ENCODE measurements at regions not wholly inside any gene's neighbourhood (a gene's known extent, or its start where the extent isn't known, plus 50 kb on each side); places are given as distances from the start of the nearest gene placed in this dataset.

DNA sequence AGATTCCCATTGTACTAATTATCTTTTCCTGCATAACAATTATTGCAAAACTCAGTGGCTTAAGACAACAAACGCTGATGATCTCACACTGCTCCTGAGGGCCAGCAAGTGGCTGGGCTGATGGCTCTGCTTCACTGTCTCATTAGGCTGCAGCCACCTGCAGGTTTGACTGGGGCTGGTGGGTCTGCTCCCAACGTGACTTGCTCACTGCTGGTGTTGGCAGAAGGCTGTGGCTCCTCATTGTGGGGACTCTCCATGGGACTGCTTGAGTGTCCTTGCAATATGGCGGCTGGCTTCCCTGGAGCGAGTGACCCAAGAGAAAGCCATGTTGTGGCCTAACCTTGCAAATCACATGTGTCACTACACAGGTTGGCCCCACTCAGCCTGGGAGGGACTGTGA is 71.1 kb downstream of the PLXNA1 start:
- DNase-seq, result no peak
- TF ChIP-seq, protein P1, sequence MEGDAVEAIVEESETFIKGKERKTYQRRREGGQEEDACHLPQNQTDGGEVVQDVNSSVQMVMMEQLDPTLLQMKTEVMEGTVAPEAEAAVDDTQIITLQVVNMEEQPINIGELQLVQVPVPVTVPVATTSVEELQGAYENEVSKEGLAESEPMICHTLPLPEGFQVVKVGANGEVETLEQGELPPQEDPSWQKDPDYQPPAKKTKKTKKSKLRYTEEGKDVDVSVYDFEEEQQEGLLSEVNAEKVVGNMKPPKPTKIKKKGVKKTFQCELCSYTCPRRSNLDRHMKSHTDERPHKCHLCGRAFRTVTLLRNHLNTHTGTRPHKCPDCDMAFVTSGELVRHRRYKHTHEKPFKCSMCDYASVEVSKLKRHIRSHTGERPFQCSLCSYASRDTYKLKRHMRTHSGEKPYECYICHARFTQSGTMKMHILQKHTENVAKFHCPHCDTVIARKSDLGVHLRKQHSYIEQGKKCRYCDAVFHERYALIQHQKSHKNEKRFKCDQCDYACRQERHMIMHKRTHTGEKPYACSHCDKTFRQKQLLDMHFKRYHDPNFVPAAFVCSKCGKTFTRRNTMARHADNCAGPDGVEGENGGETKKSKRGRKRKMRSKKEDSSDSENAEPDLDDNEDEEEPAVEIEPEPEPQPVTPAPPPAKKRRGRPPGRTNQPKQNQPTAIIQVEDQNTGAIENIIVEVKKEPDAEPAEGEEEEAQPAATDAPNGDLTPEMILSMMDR (IDR thresholded peaks at IDR 0.05; ENCODE audit: borderline replicate concordance, extremely low read depth, low read length, poor library complexity, severe bottlenecking), result no peak
- no peak for TF ChIP-seq EZH2 (IDR thresholded peaks at IDR 0.05; ENCODE audit: borderline replicate concordance, low read depth, low read length, severe bottlenecking)
- no peak overlapping the region for H2AFZ ChIP-seq (ENCODE audit: low read depth, low read length)
- H3K79me2 ChIP-seq (ENCODE audit: insufficient read depth, low read length), result no peaks in the 10 kb centered on the region
- H3K27me3 ChIP-seq (ENCODE audit: insufficient read depth, low read length, poor library complexity), result no peaks in the 10 kb centered on the region
- H3K4me3 ChIP-seq (ENCODE audit: low read depth in 1 of 2, low read length in 2 of 2), result no peak overlapping the region
- H3K9ac ChIP-seq (ENCODE audit: low read depth, low read length), result no peak overlapping the region
- no peak overlapping the region for H3K27ac ChIP-seq (ENCODE audit: low read length)
- no peaks in the 10 kb centered on the region for H3K4me1 ChIP-seq (ENCODE audit: insufficient read depth, low read length)
- H3K4me2 ChIP-seq (ENCODE audit: insufficient read depth, low read length), result no peak overlapping the region
- no peaks in the 10 kb centered on the region for H3K36me3 ChIP-seq (ENCODE audit: insufficient read depth, low read length)
- ATAC-seq (ENCODE audit: insufficient read depth, low read depth), result no peak
- peaks cover 15% of the 10 kb centered on the region for H3K9me3 ChIP-seq (ENCODE audit: insufficient read depth, low read length, severe bottlenecking)
- no peaks in the 10 kb centered on the region for H4K20me1 ChIP-seq (ENCODE audit: insufficient read depth, low read length)

DNA sequence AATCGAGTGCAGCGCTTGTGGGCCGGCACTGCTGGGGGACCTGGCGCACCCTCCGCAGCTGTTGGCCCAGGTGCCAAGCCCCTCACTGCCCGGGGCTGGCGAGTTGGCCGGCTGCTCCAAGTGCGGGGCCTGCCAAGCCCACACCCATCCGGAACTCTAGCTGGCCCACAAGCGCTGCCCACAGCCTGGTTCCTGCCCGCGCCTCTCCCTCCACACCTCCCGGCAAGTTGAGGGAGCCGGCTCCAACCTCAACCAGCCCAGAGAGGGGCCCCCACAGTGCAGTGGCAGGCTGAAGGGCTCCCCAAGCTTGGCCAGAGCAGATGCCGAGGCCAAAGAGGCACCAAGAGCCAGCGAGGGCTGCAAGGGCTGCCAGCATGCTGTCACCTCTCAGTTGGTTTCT is 73.4 kb downstream of the PLXNA1 start:
- TF ChIP-seq, protein P1 (IDR thresholded peaks at IDR 0.05; ENCODE audit: borderline replicate concordance, extremely low read depth, low read length, poor library complexity, severe bottlenecking), result no peak
- no peak for TF ChIP-seq EZH2 (IDR thresholded peaks at IDR 0.05; ENCODE audit: borderline replicate concordance, low read depth, low read length, severe bottlenecking)
- no peak overlapping the region for H3K9ac ChIP-seq (ENCODE audit: low read depth, low read length)
- no peaks in the 10 kb centered on the region for H3K79me2 ChIP-seq (ENCODE audit: insufficient read depth, low read length)
- H4K20me1 ChIP-seq (ENCODE audit: insufficient read depth, low read length), result no peaks in the 10 kb centered on the region
- no peaks in the 10 kb centered on the region for H3K36me3 ChIP-seq (ENCODE audit: insufficient read depth, low read length)
- no peak for ATAC-seq (ENCODE audit: insufficient read depth, low read depth)
- DNase-seq, result no peak
- no peak overlapping the region for H3K4me3 ChIP-seq (ENCODE audit: low read depth in 1 of 2, low read length in 2 of 2)
- H3K4me2 ChIP-seq (ENCODE audit: insufficient read depth, low read length), result no peak overlapping the region
- no peak overlapping the region for H2AFZ ChIP-seq (ENCODE audit: low read depth, low read length)
- H3K4me1 ChIP-seq (ENCODE audit: insufficient read depth, low read length), result no peaks in the 10 kb centered on the region
- peaks cover 13% of the 10 kb centered on the region for H3K9me3 ChIP-seq (ENCODE audit: insufficient read depth, low read length, severe bottlenecking)
- no peak overlapping the region for H3K27ac ChIP-seq (ENCODE audit: low read length)
- no peaks in the 10 kb centered on the region for H3K27me3 ChIP-seq (ENCODE audit: insufficient read depth, low read length, poor library complexity)

DNA sequence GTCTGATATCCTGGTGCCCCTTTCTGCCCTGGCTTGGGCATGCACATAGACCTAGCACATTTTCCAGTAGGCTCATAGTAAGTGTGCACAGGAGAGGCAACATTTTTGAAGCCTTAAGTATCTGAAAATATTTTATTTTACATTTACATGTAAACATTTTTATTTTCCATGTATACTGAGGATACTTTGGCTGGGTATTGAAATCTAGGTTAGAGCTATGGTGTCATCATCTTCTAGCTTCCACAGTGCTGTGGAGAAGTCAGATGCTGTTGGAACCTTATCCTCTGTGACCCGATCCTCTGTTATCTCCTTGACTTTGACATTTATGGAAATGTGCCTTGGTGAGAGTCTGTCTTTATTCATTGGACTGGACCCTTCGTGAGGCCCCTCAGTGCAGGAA is 74.1 kb downstream of the PLXNA1 start:
- no peaks in the 10 kb centered on the region for H3K79me2 ChIP-seq (ENCODE audit: insufficient read depth, low read length)
- peaks cover 13% of the 10 kb centered on the region for H3K9me3 ChIP-seq (ENCODE audit: insufficient read depth, low read length, severe bottlenecking)
- no peaks in the 10 kb centered on the region for H3K4me1 ChIP-seq (ENCODE audit: insufficient read depth, low read length)
- TF ChIP-seq, protein P1 (IDR thresholded peaks at IDR 0.05; ENCODE audit: borderline replicate concordance, extremely low read depth, low read length, poor library complexity, severe bottlenecking), result no peak
- no peak for TF ChIP-seq EZH2 (IDR thresholded peaks at IDR 0.05; ENCODE audit: borderline replicate concordance, low read depth, low read length, severe bottlenecking)
- H3K4me2 ChIP-seq (ENCODE audit: insufficient read depth, low read length), result no peak overlapping the region
- no peaks in the 10 kb centered on the region for H3K27me3 ChIP-seq (ENCODE audit: insufficient read depth, low read length, poor library complexity)
- no peaks in the 10 kb centered on the region for H3K36me3 ChIP-seq (ENCODE audit: insufficient read depth, low read length)
- H2AFZ ChIP-seq (ENCODE audit: low read depth, low read length), result no peak overlapping the region
- no peaks in the 10 kb centered on the region for H4K20me1 ChIP-seq (ENCODE audit: insufficient read depth, low read length)
- no peak for ATAC-seq (ENCODE audit: insufficient read depth, low read depth)
- DNase-seq, result no peak
- no peak overlapping the region for H3K4me3 ChIP-seq (ENCODE audit: low read depth in 1 of 2, low read length in 2 of 2)
- no peak overlapping the region for H3K27ac ChIP-seq (ENCODE audit: low read length)
- H3K9ac ChIP-seq (ENCODE audit: low read depth, low read length), result no peak overlapping the region

DNA sequence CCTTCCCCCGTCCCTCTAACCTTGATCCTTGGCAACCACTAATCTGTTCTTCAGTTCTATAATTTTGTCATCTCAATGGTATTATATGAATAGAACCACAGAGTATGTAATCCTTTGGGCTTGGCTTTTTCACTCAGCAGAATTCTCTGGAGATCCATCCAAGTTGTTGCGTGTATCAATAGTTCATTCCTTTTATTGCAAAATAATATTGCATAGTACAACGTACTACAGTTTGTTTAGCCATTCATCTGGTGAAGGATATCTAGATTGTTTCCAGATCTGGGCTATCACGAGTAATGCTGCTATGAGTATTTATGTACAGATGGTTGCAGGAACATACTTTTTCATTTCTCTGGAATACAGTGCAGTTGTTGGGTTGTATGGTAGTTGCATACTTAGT is 76.2 kb downstream of the PLXNA1 start:
- Histone ChIP-seq H3K4me1 (ENCODE audit: insufficient read depth, low read length) (no peaks in the 10 kb centered on the region), H3K4me3 (ENCODE audit: low read depth in 1 of 2, low read length in 2 of 2) (no peak overlapping the region), H2AFZ (ENCODE audit: low read depth, low read length) (no peak overlapping the region), H3K4me2 (ENCODE audit: insufficient read depth, low read length) (no peak overlapping the region), H4K20me1 (ENCODE audit: insufficient read depth, low read length) (no peaks in the 10 kb centered on the region), H3K9me3 (ENCODE audit: insufficient read depth, low read length, severe bottlenecking) (peaks cover 13% of the 10 kb centered on the region), H3K79me2 (ENCODE audit: insufficient read depth, low read length) (no peaks in the 10 kb centered on the region), H3K27ac (ENCODE audit: low read length) (no peak overlapping the region), H3K36me3 (ENCODE audit: insufficient read depth, low read length) (no peaks in the 10 kb centered on the region), H3K9ac (ENCODE audit: low read depth, low read length) (no peak overlapping the region), H3K27me3 (ENCODE audit: insufficient read depth, low read length, poor library complexity) (no peaks in the 10 kb centered on the region)
- no peak for TF ChIP-seq EZH2 (IDR thresholded peaks at IDR 0.05; ENCODE audit: borderline replicate concordance, low read depth, low read length, severe bottlenecking)
- TF ChIP-seq, protein P1 (IDR thresholded peaks at IDR 0.05; ENCODE audit: borderline replicate concordance, extremely low read depth, low read length, poor library complexity, severe bottlenecking), result no peak
- ATAC-seq (ENCODE audit: insufficient read depth, low read depth) (no peak), DNase-seq (no peak)
